Kidney (tissue), 13 donors: ENCODE measurements at regions not wholly inside any gene's neighbourhood (a gene's known extent, or its start where the extent isn't known, plus 50 kb on each side); places are given as distances from the start of the nearest gene placed in this dataset.

ENCODE experiments used
- DNase-seq, 5 donors: peaks; one replicate each; pipeline ENCODE4 v3.0.0-alpha.2; 2013 to 2020
- FAIRE-seq: peaks from 2 replicates; lab custom pipeline; 2012; peaks lifted over from hg19 to GRCh38; lab: Jason Lieb, UNC
- H3K27ac ChIP-seq, 2 donors: one replicate each; pipeline ENCODE4 v1.7.0; 2013; ENCODE audit warnings: low read depth in 2 of 2, low read length in 2 of 2, inconsistent platforms in 1 of 2
- H3K27me3 ChIP-seq: one replicate; pipeline ENCODE4 v1.7.1; 2013; ENCODE audit warnings: low read length, inconsistent platforms; ENCODE audit not compliant: control insufficient read depth, insufficient read depth
- H3K36me3 ChIP-seq, 3 donors: one replicate each; pipeline versions ENCODE4 v1.7.0 to v1.7.1; 2013; ENCODE audit warnings: low read length in 3 of 3, control low read depth in 1 of 3, inconsistent platforms in 1 of 3; ENCODE audit not compliant: insufficient read depth in 3 of 3, control insufficient read depth in 2 of 3
- H3K4me1 ChIP-seq, 3 donors: one replicate each; pipeline versions ENCODE4 v1.7.0 to v1.7.1; 2013; ENCODE audit warnings: low read length in 3 of 3, inconsistent platforms in 1 of 3, low read depth in 1 of 3; ENCODE audit not compliant: control insufficient read depth in 2 of 3, insufficient read depth in 2 of 3
- H3K4me3 ChIP-seq, 3 donors: one replicate each; pipeline versions ENCODE4 v1.7.0 to v1.8.1; 2013; ENCODE audit warnings: low read length in 3 of 3, control low read depth in 1 of 3, inconsistent platforms in 1 of 3
- H3K9ac ChIP-seq, 3 donors: one replicate each; pipeline versions ENCODE4 v1.7.0 to v1.7.1; 2013; ENCODE audit warnings: low read length in 3 of 3, control low read depth in 1 of 3, inconsistent platforms in 1 of 3
- H3K9me3 ChIP-seq, 3 donors: one replicate each; pipeline versions ENCODE4 v1.7.0 to v1.7.1; 2013; ENCODE audit warnings: low read length in 3 of 3, control low read depth in 1 of 3, inconsistent platforms in 1 of 3; ENCODE audit not compliant: control insufficient read depth in 2 of 3, insufficient read depth in 1 of 3
- CTCF ChIP-seq: IDR thresholded peaks from 3 replicates; pipeline ENCODE4 v1.5.1; 2012; ENCODE audit warnings: mild to moderate bottlenecking, moderate library complexity, borderline replicate concordance; ENCODE audit not compliant: insufficient read depth; ENCODE audit errors: extremely low read depth
- intact Hi-C: fragments of 100-400 bp; cut with DNase I; formaldehyde crosslinking; loops from one replicate; pipeline ENCODE4 v1.11.1; 2022
- donor health status: control.
- donor health status: control.
- donor health status: control.
- donor health status: control.
- donor health status: control.
- donor health status: DM: yes; HTN: yes; CAD: no.
- donor health status: Normal renal cell carcinoma (clear cell type).

DNA sequence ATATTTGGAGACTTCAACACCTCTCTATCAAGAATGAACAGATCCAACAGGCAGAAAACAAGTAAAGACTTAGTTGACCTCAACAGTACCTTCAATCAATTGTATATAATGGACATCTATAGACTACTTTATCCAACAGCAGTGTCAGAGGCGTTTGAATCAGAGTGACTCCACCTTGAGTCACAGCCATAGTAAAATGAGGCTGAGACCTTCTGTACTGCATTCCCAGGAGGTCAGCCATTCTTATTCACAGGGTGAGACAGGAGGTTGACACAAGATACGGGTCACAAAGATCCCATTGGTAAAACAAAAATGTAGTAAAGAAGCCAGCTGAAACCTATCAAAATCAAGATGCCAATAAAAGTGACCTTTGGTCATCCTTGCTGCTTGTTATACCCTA is 299.8 kb downstream of the CNTN3 start:
- H3K27ac ChIP-seq: no peak overlapping the region
- no peaks in the 10 kb centered on the region for H3K4me1 ChIP-seq
- no peaks in the 10 kb centered on the region for H3K27me3 ChIP-seq
- no peak overlapping the region for H3K4me3 ChIP-seq
- intact Hi-C loops: no loop called here
- no peak for DNase-seq
- H3K9ac ChIP-seq: no peak overlapping the region
- FAIRE-seq: no peak
- no peaks in the 10 kb centered on the region for H3K9me3 ChIP-seq
- TF ChIP-seq CTCF: no peak
- H3K36me3 ChIP-seq: no peaks in the 10 kb centered on the region

DNA sequence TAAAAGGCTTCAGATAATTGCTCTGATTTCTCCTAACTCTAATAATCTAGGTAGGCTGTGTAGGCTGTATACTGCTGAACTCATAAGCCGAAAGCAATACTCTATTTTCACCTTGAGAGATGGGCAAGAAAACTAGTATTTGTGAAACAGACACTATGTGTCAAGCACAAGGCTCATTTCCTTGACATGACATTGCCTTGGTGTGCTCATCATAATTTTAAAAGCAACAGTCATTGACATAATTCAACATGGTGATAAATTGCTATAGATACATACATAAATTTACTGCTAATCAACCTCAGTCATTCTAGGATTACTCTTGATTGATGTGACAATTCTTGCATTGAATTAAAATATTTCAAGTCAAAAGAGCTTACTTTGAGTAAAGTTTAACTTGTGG is 304.7 kb downstream of the CNTN3 start:
- TF ChIP-seq CTCF: no peak
- Histone ChIP-seq H3K4me1 (no peaks in the 10 kb centered on the region), H3K9me3 (no peaks in the 10 kb centered on the region), H3K36me3 (no peaks in the 10 kb centered on the region), H3K9ac (no peak overlapping the region), H3K4me3 (no peak overlapping the region), H3K27ac (no peak overlapping the region), H3K27me3 (no peaks in the 10 kb centered on the region)
- DNase-seq (no peak), FAIRE-seq (no peak)
- intact Hi-C loops: no loop called here

DNA sequence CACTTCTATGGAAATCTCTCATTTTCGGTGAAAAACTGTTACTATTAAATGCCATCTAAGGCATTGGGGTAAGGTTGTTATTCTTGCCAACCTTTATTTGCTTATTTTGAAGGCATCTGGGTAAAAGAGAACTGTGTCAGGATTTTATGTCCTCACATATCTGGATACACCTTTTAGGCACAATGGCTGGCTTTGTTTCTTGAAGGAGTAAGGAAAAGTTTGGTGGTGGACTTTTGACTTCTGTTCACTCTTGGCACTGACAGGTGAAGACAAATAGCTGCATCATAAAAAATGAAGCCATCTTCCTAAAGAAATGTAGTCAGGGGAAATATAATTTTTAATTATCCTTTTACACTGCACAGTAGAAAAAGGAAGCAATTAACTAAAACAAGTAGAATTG is 310.0 kb downstream of the CNTN3 start:
- FAIRE-seq: no peak

More for the DNA sequence above, 310.0 kb downstream of the CNTN3 start:
- Histone ChIP-seq H3K27ac (no peak overlapping the region), H3K9me3 (no peaks in the 10 kb centered on the region), H3K36me3 (peaks cover 0 to 2% (median 0%) of the 10 kb centered on the region in 3 donors), H3K9ac (no peak overlapping the region), H3K4me1 (no peaks in the 10 kb centered on the region), H3K27me3 (no peaks in the 10 kb centered on the region), H3K4me3 (no peak overlapping the region)
- TF ChIP-seq CTCF: no peak
- intact Hi-C loops: no loop called here
- DNase-seq: no peak
